ENCODE measurements at regions not wholly inside any gene's neighbourhood (a gene's known extent, or its start where the extent isn't known, plus 50 kb on each side); places are given as distances from the start of the nearest gene placed in this dataset.

- TF ChIP-seq, protein P1, sequence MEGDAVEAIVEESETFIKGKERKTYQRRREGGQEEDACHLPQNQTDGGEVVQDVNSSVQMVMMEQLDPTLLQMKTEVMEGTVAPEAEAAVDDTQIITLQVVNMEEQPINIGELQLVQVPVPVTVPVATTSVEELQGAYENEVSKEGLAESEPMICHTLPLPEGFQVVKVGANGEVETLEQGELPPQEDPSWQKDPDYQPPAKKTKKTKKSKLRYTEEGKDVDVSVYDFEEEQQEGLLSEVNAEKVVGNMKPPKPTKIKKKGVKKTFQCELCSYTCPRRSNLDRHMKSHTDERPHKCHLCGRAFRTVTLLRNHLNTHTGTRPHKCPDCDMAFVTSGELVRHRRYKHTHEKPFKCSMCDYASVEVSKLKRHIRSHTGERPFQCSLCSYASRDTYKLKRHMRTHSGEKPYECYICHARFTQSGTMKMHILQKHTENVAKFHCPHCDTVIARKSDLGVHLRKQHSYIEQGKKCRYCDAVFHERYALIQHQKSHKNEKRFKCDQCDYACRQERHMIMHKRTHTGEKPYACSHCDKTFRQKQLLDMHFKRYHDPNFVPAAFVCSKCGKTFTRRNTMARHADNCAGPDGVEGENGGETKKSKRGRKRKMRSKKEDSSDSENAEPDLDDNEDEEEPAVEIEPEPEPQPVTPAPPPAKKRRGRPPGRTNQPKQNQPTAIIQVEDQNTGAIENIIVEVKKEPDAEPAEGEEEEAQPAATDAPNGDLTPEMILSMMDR (IDR thresholded peaks at IDR 0.05), result no peak
- no peak for TF ChIP-seq EZH2 (IDR thresholded peaks at IDR 0.05)
Observed at GRCh38 chr11:27187075-27187847, 146.6 kb downstream of the BBOX1 start.
